Fibroblast of mammary gland (primary cell): ENCODE measurements at regions not wholly inside any gene's neighbourhood (a gene's known extent, or its start where the extent isn't known, plus 50 kb on each side); places are given as distances from the start of the nearest gene placed in this dataset.

Source experiments
- DNase-seq: peaks from one replicate; pipeline ENCODE4 v3.0.0-alpha.2; 2010; ENCODE audit warnings: low read depth
- H3K4me3 ChIP-seq: 2 replicates; pipeline ENCODE4 v1.5.1; 2011; ENCODE audit warnings: low read depth, mild to moderate bottlenecking, low read length, moderate library complexity; ENCODE audit not compliant: control insufficient read depth
- CTCF ChIP-seq: conservative IDR thresholded peaks from 2 replicates; pipeline ENCODE4 v1.5.1; 2011; ENCODE audit warnings: low read depth, low read length, inconsistent platforms; ENCODE audit not compliant: control insufficient read depth, insufficient read depth

- no peak overlapping the region for H3K4me3 ChIP-seq
- TF ChIP-seq CTCF: no peak
- DNase-seq: no peak
Observed at GRCh38 chr22:47443836-47444745, 681.6 kb downstream of the TBC1D22A start.

- no peak for DNase-seq
- no peak overlapping the region for H3K4me3 ChIP-seq
- no peak for TF ChIP-seq CTCF
Observed at GRCh38 chr22:47442821-47443220, 680.4 kb downstream of the TBC1D22A start.

GRCh38 chr22:47439643-47440265, 677.3 kb downstream of the TBC1D22A start:
- no peak overlapping the region for H3K4me3 ChIP-seq
- DNase-seq: no peak
- TF ChIP-seq CTCF: no peak

GRCh38 chr22:47437636-47438035, 675.2 kb downstream of the TBC1D22A start:
- no peak for TF ChIP-seq CTCF
- DNase-seq: no peak
- no peak overlapping the region for H3K4me3 ChIP-seq

GRCh38 chr22:47437110-47437509, 674.7 kb downstream of the TBC1D22A start:
- H3K4me3 ChIP-seq: no peak overlapping the region
- TF ChIP-seq CTCF: no peak
- DNase-seq: no peak

- TF ChIP-seq CTCF: no peak
- DNase-seq: no peak
- no peak overlapping the region for H3K4me3 ChIP-seq
Observed at GRCh38 chr22:47435826-47436225, 673.4 kb downstream of the TBC1D22A start.
